Esophagus muscularis mucosa (tissue), 4 donors: ENCODE measurements at regions not wholly inside any gene's neighbourhood (a gene's known extent, or its start where the extent isn't known, plus 50 kb on each side); places are given as distances from the start of the nearest gene placed in this dataset.

Experiments
- CTCF ChIP-seq, 3 experiments: fragments of 200-600 bp in 2 of 3; fragments of 450-650 bp in 1 of 3; sonication (generic) in 2 of 3; IDR thresholded peaks; one replicate each; pipeline ENCODE4 v1.5.1; 2017 to 2019; ENCODE audit warnings: antibody characterized with exemption in 3 of 3, mild to moderate bottlenecking in 2 of 3, moderate library complexity in 1 of 3
- EP300 ChIP-seq: sonication (generic); formaldehyde crosslinking; IDR thresholded peaks from one replicate; pipeline ENCODE4 v1.6.1; 2017; ENCODE audit warnings: antibody characterized with exemption
- POLR2A ChIP-seq: fragments of 450-650 bp; IDR thresholded peaks from one replicate; pipeline ENCODE4 v1.6.1; 2017; ENCODE audit warnings: antibody characterized with exemption, moderate library complexity, mild to moderate bottlenecking, low read depth
- POLR2AphosphoS5 ChIP-seq, 2 donors: sonication (generic); formaldehyde crosslinking; IDR thresholded peaks; one replicate each; pipeline ENCODE4 v1.6.1; 2017; ENCODE audit warnings: antibody characterized with exemption in 2 of 2

DNA sequence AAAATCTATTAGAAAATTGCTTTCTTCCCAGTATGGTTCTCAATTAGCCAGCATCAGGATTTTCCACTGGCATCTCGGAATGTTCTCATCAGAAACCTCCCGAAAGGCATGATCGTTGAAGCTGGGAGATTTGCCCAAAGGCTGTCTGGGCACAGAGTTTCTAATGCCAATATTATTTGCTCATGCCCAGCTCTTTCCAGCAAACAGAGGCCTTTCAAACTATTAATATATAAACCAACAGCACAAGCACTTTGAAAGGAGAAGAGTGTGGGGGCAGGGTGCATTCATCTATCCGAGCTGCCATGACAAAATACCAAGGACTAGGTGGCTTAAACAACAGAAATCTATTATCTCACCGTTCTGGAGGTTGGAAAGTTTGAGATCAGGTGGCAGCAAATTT lies 88.3 kb upstream of the MSX1 start:
- TF ChIP-seq CTCF (IDR thresholded peaks at IDR 0.05) = no peak
- TF ChIP-seq POLR2A = no peak
- no peak for TF ChIP-seq POLR2AphosphoS5 (IDR thresholded peaks at IDR 0.05)
- TF ChIP-seq EP300 = no peak
